ENCODE measurements at regions not wholly inside any gene's neighbourhood (a gene's known extent, or its start where the extent isn't known, plus 50 kb on each side); places are given as distances from the start of the nearest gene placed in this dataset.

- Histone ChIP-seq H3K79me2 (ENCODE audit: insufficient read depth, low read length) (no peaks in the 10 kb centered on the region), H3K36me3 (replicated peaks in 1 of 2; ENCODE audit: control insufficient read depth in 1 of 2, insufficient read depth in 2 of 2, low read length in 2 of 2) (no peaks in the 10 kb centered on the region), H3K4me3 (replicated peaks in 1 of 3; ENCODE audit: insufficient read depth in 1 of 3, low read depth in 2 of 3, low read length in 3 of 3) (no peak overlapping the region), H3K4me1 (ENCODE audit: insufficient read depth, low read length) (no peaks in the 10 kb centered on the region), H3K27me3 (ENCODE audit: control insufficient read depth in 1 of 2, insufficient read depth in 2 of 2, low read length in 2 of 2) (no peaks in the 10 kb centered on the region), H3K9ac (ENCODE audit: insufficient read depth, low read depth, low read length) (no peak overlapping the region), H3K9me3 (ENCODE audit: low read length) (peaks cover 51% of the 10 kb centered on the region), H3K27ac (ENCODE audit: extremely low read length, insufficient read depth, low read length) (no peak overlapping the region), H2AFZ (ENCODE audit: low read length) (no peak overlapping the region), H4K20me1 (ENCODE audit: insufficient read depth, low read length) (no peaks in the 10 kb centered on the region), H3K4me2 (ENCODE audit: low read depth, low read length) (no peak overlapping the region)
- ATAC-seq (no peak), DNase-seq (ENCODE audit: low spot score) (peak; percentile 3), FAIRE-seq (no peak)
- intact Hi-C loops (cut with micrococcal nuclease; ENCODE audit: unreplicated experiment) (no loop called here), in situ Hi-C loops (cut with HindIII; ENCODE audit: extremely low pct_ligation_motif_present, low pct_unique_long_range_greater_than_20kb) (no loop called here)
- WGBS (ENCODE audit: low lambda C conversion rate) = 34% methylated on average over 6 of the region's 6 CpGs
- no TSS peak for BruUV-seq (replicated peaks)
- POLR2A ChIA-PET = no interaction called here
- CTCF ChIA-PET (ENCODE audit: low intra/inter-chr PET ratio, low total read pairs) = no interaction called here
- TF ChIP-seq ZBED4 (CRISPR knock-in tag; IDR thresholded peaks at IDR 0.05; ENCODE audit: borderline replicate concordance) = no peak
- TF ChIP-seq SETDB1 (CRISPR knock-in tag; IDR thresholded peaks at IDR 0.05; ENCODE audit: borderline replicate concordance) = no peak
- TF ChIP-seq BRD4 (CRISPR knock-in tag; IDR thresholded peaks at IDR 0.05) = no peak
- TF ChIP-seq THAP7 (CRISPR knock-in tag; IDR thresholded peaks at IDR 0.05) = no peak
- TF ChIP-seq SATB2 (CRISPR knock-in tag; IDR thresholded peaks at IDR 0.05) = no peak
- no peak for TF ChIP-seq ELK4 (CRISPR knock-in tag; IDR thresholded peaks at IDR 0.05; ENCODE audit: borderline replicate concordance)
- no peak for TF ChIP-seq RARG (CRISPR knock-in tag; IDR thresholded peaks at IDR 0.05; ENCODE audit: low read depth)
- TF ChIP-seq TFAP4 (IDR thresholded peaks at IDR 0.05; ENCODE audit: borderline replicate concordance, low read depth) = no peak
- no peak for TF ChIP-seq ZBTB21 (CRISPR knock-in tag; IDR thresholded peaks at IDR 0.05)
- TF ChIP-seq ZSCAN29 (CRISPR knock-in tag; conservative IDR thresholded peaks at IDR 0.05) = no peak
- no peak for TF ChIP-seq YY1 (IDR thresholded peaks at IDR 0.05; ENCODE audit: insufficient read depth, insufficient replicate concordance, low read depth, low read length)
- TF ChIP-seq MLX (CRISPR knock-in tag; IDR thresholded peaks at IDR 0.05) = no peak
Measured at GRCh38 chr16:61323456-61323855, 712.8 kb downstream of the CDH8 start.

All from HepG2 (cell line).